SK-N-SH treated with all-trans-retinoic acid at 6 μM for 48 hours (cell line): ENCODE measurements at regions not wholly inside any gene's neighbourhood (a gene's known extent, or its start where the extent isn't known, plus 50 kb on each side); places are given as distances from the start of the nearest gene placed in this dataset.

ENCODE experiments used
- ATAC-seq: fragments of 200-7000 bp; cut with Tn5 transposase; 3 replicates; pipeline ENCODE4 v1.9.1; 2020; ENCODE audit warnings: mild to moderate bottlenecking, moderate library complexity
- ARNTL ChIP-seq: fragments of 450-650 bp; formaldehyde crosslinking; IDR thresholded peaks from 2 replicates; pipeline ENCODE4 v1.5.0; 2020; ENCODE audit warnings: low read depth, mild to moderate bottlenecking, moderate library complexity, borderline replicate concordance
- CREB5 ChIP-seq: fragments of 250-450 bp; sonication (Bioruptor Pico); IDR thresholded peaks from 2 replicates; pipeline ENCODE4 v1.5.1; 2020; ENCODE audit warnings: low read depth, mild to moderate bottlenecking, moderate library complexity
- CSDC2 ChIP-seq: fragments of 250-450 bp; sonication (Bioruptor Pico); IDR thresholded peaks from 2 replicates; pipeline ENCODE4 v1.5.0; 2020; ENCODE audit warnings: mild to moderate bottlenecking, moderate library complexity
- GLIS3 ChIP-seq: fragments of 250-450 bp; sonication (Bioruptor Pico); IDR thresholded peaks from 2 replicates; pipeline ENCODE4 v1.5.0; 2020; ENCODE audit warnings: mild to moderate bottlenecking, moderate library complexity
- ISL1 ChIP-seq: fragments of 250-450 bp; sonication (Bioruptor Pico); IDR thresholded peaks from 2 replicates; pipeline ENCODE4 v2.1.2; 2022; ENCODE audit warnings: mild to moderate bottlenecking, moderate library complexity
- POU6F1 ChIP-seq: fragments of 250-450 bp; sonication (Bioruptor Pico); IDR thresholded peaks from 2 replicates; pipeline ENCODE4 v1.8.0; 2021; ENCODE audit warnings: low read depth, mild to moderate bottlenecking, moderate library complexity, borderline replicate concordance
- RARB ChIP-seq: fragments of 250-450 bp; sonication (Bioruptor Pico); IDR thresholded peaks from 2 replicates; pipeline ENCODE4 v1.8.0; 2021; ENCODE audit warnings: mild to moderate bottlenecking, moderate library complexity
- SNAI2 ChIP-seq: fragments of 250-450 bp; sonication (Bioruptor Pico); IDR thresholded peaks from 2 replicates; pipeline ENCODE4 v1.5.0; 2020; ENCODE audit warnings: mild to moderate bottlenecking, moderate library complexity
- TCF4 ChIP-seq: fragments of 250-450 bp; sonication (Bioruptor Pico); IDR thresholded peaks from 2 replicates; pipeline ENCODE4 v1.8.0; 2021; ENCODE audit warnings: mild to moderate bottlenecking, moderate library complexity, borderline replicate concordance
- TOX ChIP-seq: fragments of 250-450 bp; sonication (Bioruptor Pico); IDR thresholded peaks from 2 replicates; pipeline ENCODE4 v1.8.0; 2021; ENCODE audit warnings: mild to moderate bottlenecking, moderate library complexity, borderline replicate concordance
- ZC3H10 ChIP-seq: fragments of 250-450 bp; sonication (Bioruptor Pico); IDR thresholded peaks from 2 replicates; pipeline ENCODE4 v1.5.1; 2021; ENCODE audit warnings: mild to moderate bottlenecking, moderate library complexity
- ZFP3 ChIP-seq: fragments of 250-450 bp; sonication (Bioruptor Pico); IDR thresholded peaks from 2 replicates; pipeline ENCODE4 v1.5.0; 2020; ENCODE audit warnings: mild to moderate bottlenecking, moderate library complexity
- ZNF565 ChIP-seq: fragments of 450-650 bp; formaldehyde crosslinking; conservative IDR thresholded peaks from 2 replicates; pipeline ENCODE4 v1.5.0; 2020; ENCODE audit warnings: low read depth, mild to moderate bottlenecking, moderate library complexity
- ZNF70 ChIP-seq: fragments of 450-650 bp; formaldehyde crosslinking; IDR thresholded peaks from 2 replicates; pipeline ENCODE4 v1.5.0; 2020; ENCODE audit warnings: mild to moderate bottlenecking, moderate library complexity
- ZNF8 ChIP-seq: fragments of 450-650 bp; formaldehyde crosslinking; IDR thresholded peaks from 2 replicates; pipeline ENCODE4 v1.5.0; 2020; ENCODE audit warnings: mild to moderate bottlenecking, moderate library complexity
- TF ChIP-seq, protein P1 (sequence below): fragments of 250-450 bp; sonication (Bioruptor Pico); IDR thresholded peaks from 2 replicates; pipeline ENCODE4 v1.5.0; 2020; ENCODE audit warnings: mild to moderate bottlenecking, moderate library complexity
- TF ChIP-seq, protein P2 (sequence below): fragments of 250-450 bp; sonication (Bioruptor Pico); IDR thresholded peaks from 2 replicates; pipeline ENCODE4 v1.8.0; 2020; ENCODE audit warnings: mild to moderate bottlenecking, moderate library complexity, borderline replicate concordance
- TF ChIP-seq, protein P3 (sequence below): fragments of 250-450 bp; sonication (Bioruptor Pico); IDR thresholded peaks from 2 replicates; pipeline ENCODE4 v1.5.1; 2021; ENCODE audit warnings: mild to moderate bottlenecking, moderate library complexity

DNA sequence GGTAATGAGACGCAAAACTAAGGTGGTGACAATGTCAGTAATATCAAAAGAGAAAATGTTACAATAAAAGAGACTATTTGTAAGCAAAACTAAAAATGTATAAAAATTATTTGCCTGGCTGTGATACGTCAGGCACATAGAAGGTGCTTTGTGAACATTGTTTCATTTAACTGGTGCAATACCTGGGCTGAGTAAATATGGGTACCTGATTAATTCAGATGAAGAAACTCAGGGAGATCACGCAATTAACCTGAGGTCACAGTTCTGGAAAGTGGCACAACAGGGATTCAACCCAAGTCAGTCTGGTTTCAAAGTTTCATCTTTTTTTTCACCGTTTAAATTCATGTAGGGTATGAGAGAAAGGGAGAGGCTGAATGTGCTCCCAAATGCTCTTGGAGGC, 71.0 kb upstream of the KRAS start:
- no peak for ATAC-seq
- TF ChIP-seq, protein P1, sequence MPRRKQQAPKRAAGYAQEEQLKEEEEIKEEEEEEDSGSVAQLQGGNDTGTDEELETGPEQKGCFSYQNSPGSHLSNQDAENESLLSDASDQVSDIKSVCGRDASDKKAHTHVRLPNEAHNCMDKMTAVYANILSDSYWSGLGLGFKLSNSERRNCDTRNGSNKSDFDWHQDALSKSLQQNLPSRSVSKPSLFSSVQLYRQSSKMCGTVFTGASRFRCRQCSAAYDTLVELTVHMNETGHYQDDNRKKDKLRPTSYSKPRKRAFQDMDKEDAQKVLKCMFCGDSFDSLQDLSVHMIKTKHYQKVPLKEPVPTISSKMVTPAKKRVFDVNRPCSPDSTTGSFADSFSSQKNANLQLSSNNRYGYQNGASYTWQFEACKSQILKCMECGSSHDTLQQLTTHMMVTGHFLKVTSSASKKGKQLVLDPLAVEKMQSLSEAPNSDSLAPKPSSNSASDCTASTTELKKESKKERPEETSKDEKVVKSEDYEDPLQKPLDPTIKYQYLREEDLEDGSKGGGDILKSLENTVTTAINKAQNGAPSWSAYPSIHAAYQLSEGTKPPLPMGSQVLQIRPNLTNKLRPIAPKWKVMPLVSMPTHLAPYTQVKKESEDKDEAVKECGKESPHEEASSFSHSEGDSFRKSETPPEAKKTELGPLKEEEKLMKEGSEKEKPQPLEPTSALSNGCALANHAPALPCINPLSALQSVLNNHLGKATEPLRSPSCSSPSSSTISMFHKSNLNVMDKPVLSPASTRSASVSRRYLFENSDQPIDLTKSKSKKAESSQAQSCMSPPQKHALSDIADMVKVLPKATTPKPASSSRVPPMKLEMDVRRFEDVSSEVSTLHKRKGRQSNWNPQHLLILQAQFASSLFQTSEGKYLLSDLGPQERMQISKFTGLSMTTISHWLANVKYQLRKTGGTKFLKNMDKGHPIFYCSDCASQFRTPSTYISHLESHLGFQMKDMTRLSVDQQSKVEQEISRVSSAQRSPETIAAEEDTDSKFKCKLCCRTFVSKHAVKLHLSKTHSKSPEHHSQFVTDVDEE (CRISPR knock-in tag), result no peak
- TF ChIP-seq GLIS3 (CRISPR knock-in tag) (no peak), SNAI2 (CRISPR knock-in tag) (no peak), TOX (no peak), ZNF70 (CRISPR knock-in tag) (no peak), ARNTL (CRISPR knock-in tag) (no peak), CREB5 (CRISPR knock-in tag) (no peak), ZFP3 (CRISPR knock-in tag) (no peak), RARB (CRISPR knock-in tag) (no peak)
- TF ChIP-seq, protein P2, sequence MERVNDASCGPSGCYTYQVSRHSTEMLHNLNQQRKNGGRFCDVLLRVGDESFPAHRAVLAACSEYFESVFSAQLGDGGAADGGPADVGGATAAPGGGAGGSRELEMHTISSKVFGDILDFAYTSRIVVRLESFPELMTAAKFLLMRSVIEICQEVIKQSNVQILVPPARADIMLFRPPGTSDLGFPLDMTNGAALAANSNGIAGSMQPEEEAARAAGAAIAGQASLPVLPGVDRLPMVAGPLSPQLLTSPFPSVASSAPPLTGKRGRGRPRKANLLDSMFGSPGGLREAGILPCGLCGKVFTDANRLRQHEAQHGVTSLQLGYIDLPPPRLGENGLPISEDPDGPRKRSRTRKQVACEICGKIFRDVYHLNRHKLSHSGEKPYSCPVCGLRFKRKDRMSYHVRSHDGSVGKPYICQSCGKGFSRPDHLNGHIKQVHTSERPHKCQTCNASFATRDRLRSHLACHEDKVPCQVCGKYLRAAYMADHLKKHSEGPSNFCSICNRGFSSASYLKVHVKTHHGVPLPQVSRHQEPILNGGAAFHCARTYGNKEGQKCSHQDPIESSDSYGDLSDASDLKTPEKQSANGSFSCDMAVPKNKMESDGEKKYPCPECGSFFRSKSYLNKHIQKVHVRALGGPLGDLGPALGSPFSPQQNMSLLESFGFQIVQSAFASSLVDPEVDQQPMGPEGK (CRISPR knock-in tag), result no peak

- ATAC-seq, result peak; percentile 62
- TF ChIP-seq TCF4 (CRISPR knock-in tag) (no peak), CREB5 (CRISPR knock-in tag) (no peak), POU6F1 (CRISPR knock-in tag) (no peak), ZNF565 (no peak), CSDC2 (CRISPR knock-in tag) (no peak), ZC3H10 (CRISPR knock-in tag) (0 out of 2 replicates have a peak, but pooled peaks have one; percentile 52), GLIS3 (CRISPR knock-in tag) (no peak), ZNF8 (no peak), ARNTL (CRISPR knock-in tag) (no peak), ISL1 (CRISPR knock-in tag) (peak; percentile 84), SNAI2 (CRISPR knock-in tag) (no peak), RARB (CRISPR knock-in tag) (no peak)
- TF ChIP-seq, protein P3, sequence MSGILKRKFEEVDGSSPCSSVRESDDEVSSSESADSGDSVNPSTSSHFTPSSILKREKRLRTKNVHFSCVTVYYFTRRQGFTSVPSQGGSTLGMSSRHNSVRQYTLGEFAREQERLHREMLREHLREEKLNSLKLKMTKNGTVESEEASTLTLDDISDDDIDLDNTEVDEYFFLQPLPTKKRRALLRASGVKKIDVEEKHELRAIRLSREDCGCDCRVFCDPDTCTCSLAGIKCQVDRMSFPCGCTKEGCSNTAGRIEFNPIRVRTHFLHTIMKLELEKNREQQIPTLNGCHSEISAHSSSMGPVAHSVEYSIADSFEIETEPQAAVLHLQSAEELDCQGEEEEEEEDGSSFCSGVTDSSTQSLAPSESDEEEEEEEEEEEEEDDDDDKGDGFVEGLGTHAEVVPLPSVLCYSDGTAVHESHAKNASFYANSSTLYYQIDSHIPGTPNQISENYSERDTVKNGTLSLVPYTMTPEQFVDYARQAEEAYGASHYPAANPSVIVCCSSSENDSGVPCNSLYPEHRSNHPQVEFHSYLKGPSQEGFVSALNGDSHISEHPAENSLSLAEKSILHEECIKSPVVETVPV, result no peak
These were observed 69.6 kb upstream of the KRAS start for GRCh38 chr12:25320123-25321006.
